Stimulated activated CD8-positive, alpha-beta memory T cell treated with anti-CD3 and anti-CD28 coated beads, Interleukin-15, amount 100 ng/mL, for 4 hours (primary cell): ENCODE measurements at regions not wholly inside any gene's neighbourhood (a gene's known extent, or its start where the extent isn't known, plus 50 kb on each side); places are given as distances from the start of the nearest gene placed in this dataset.

ENCODE experiments used
- DNase-seq, 2 donors: peaks; one replicate each; pipeline ENCODE4 v3.0.0-alpha.2; 2020; ENCODE audit warnings: low read depth in 2 of 2

DNA sequence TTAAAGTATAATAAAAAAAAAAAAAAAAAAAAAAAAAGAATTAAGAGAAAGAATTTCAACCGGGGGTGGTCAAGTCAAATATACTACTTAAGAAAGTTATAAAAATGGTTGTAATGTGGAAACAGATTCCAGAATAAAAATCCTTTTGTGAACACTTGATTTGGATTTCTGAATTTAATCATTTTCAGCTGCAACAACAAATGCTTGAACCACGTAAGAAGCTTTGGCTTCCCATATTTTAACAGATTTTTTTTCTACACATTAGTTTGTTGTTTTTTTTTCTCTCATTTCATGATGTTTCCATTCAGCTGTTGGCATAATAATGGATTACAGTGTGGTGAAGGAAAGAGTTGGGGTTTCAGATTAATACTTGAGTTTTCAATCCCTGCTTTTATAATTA lies 137.3 kb upstream of the AGR3 start:
- DNase-seq, result no peak

DNA sequence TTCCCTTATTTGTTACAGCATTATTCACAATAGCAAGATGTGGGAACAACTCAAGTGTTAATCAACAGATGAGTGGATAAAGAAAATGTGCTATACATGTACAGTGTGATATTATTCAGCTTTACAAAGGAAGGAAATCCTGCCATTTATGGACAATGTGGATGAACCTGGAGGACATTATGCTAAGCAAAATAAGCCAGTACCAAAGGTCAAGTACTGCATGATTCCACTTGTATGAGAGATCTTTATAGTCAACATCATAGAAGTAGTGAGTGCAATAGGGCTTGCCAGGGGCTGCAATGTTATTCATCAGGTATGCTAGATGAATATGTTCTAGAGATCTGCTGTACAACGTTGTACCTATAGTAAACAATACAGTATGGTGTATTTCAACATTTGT lies 138.5 kb upstream of the AGR3 start:
- no peak for DNase-seq

DNA sequence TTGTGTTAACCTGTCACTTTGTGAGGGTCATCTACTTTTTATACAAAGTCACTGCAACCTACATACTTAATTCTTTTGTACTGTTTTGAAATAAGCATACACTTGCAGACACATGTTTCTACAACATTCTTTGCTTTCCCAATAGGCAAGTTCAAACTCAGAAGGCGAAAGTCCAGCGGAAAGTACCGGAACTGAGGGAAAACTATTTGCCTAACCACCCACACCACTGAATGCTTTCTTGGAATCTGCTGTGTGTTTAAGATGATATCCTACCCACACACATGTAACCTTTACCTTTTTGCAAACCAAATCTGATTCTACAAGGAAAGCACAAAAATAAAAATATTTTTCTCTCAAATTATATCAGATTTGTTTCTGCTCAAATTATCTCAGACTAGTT lies 139.4 kb upstream of the AGR3 start:
- DNase-seq, result no peak

DNA sequence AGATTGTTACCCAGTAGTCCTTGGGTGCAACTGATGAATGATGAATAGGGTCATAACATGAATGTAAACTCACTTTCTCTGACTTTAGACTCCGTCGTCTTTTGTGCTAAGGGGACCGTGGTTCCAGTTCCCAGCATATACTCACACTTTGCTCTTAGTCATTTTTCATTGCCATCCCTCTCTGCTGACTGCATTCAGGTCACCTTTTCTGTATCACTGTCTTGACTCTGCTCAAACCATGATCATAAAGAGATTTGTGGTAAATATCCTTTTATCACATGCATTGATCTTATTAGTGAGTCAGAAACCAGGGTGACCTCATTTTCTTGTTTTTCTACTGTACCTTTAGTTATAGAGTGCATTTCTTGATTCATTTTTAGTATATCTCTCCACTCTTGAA lies 141.1 kb upstream of the AGR3 start:
- DNase-seq, result no peak

DNA sequence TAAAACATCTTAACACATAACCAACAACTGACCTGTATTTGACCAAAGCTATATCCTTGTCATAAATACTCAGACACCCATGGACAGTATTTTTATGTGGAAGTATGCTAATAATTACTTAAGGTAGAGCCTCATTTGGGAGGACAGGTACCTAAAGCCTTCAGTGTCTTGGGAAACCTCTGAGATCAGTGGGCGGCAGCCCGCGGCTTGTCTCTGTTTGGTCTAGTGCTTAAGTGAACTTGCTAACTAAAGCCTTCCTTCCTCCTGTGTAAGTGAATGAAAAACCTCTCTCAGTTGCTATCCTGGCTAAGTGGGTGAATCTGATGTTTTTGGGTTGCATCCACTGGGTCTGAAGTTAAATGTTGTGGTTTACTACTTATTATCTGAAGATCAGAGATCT lies 144.5 kb upstream of the AGR3 start:
- DNase-seq, result no peak

DNA sequence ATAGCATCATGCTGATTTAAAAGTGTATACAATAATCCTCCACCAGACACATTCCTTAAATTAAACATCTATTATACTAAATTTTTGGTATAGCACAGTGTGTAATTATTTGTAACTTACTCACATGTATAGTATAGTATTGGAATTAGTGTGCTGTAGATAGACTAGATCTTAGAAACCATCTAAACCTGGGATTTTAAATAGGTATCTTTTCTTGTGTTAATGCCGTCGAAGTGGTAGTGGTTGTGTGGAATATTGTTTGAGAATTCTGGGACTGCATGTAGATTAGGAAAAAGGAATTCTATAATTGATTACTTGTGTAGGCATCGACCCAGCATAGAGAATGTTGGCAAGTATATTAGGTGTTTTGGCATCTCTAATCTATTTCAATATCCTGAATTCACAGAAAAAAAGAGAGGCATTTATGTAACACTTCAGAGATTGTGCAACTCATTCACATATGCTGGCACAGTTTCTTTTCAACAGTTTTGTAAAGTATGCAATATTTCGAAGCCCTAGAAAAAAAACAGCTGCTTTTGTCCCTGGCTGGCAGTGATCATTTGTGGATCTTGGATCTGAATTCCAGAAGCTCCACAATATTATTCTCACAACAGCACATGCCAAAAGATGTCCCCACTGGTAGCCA lies 145.5 kb upstream of the AGR3 start:
- DNase-seq, result no peak

DNA sequence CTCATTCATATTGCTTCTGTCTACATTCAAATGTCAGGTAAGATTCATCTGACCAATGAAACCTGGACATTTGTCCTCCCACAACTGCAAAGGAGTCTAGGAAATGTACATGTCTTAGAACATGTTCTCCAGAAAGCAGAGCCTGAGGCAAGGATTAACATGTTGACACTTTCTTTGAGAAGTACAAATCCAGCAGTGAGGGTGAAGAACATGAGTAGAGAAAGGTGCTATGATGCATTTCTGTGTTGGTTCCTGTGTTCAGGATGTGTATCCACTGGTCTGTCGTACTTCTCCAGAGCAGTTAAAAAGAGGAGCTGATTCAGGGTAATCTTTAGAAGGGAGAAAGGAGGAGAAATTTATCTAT lies 146.0 kb upstream of the AGR3 start:
- DNase-seq, result no peak

DNA sequence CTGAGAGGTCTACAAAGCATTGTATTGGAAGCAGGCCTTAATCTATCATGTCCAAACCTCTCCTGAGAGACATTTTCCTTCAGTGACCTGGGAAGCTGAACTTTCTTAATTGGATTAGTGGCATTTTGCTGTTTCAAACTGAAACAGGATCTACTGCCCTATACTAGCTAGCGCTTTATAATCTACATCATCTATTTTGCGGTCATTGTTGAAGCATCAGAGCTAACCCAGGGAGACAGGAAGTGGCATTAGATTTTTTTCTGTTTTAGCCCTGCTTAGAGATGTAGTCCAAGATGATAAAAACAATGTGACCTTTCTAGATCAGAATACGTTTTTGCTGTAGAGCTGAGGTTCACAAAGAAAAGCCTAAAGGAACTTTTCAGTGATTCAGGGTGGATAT lies 147.4 kb upstream of the AGR3 start:
- DNase-seq, result no peak

DNA sequence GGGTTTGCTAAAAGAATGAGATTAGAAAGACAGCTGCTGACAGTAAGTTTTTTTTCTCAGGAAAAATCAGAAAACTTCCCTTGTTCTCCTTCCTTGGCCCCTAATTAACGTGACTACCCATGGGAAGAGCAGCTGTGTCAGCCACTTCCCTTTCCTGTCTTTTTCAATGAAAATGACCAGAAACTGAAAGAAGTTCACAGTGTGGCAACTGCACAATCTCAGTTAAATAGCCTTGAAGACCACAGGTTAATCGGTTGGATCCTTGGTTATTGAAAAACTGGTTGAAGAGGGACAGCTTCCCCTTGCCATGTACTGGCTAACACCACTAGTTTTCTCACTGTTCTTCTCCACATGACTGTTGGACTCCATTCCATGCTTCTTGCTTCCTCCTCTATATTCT lies 148.8 kb upstream of the AGR3 start:
- no peak for DNase-seq

DNA sequence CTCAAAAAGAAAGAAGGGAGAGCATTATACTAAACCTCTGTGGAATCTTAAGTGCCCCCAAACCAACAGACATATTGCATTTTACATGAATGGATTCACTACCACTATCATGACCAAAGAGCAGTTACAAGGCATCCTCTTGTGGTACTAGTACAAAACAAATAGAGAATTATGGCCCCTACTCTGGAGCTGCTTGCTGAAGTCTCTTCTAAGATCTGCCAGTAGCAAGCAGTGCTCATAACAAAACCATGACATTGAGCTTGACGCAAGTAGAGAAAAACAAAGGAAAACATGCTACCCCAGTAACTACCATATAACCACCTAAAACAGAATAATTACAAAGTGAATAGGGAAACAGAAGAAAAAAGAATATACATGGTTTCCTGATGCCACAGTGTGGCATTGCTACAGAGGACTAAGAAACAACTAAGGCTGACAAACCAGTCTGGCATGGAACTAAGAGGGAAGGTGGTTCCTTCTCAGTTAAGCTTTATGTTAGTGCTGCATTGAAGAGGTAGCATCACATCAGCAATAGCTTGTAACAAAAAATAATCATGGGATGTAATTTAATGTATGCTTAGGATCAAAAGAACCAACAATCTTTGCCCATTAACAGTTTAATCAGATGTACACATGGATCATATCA lies 150.2 kb upstream of the AGR3 start:
- no peak for DNase-seq

DNA sequence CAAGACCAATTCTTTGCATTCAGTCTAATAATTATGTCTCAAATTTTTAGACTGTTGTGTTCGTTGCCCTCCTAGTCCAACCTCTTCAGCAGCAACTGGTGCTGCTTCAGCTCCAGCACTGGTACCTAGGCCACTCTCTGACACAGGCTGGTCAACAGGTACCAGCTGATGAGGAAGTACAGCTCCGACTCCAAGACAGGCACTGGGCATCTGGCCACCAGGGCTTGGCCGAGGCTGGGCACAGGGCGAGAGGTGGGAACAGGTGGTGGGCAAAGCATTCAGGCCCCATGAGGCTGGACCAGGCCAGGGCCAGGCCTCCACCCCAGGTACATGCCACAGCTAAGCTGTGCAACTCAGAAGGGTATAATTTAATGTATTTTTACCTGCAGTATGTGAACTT lies 151.5 kb upstream of the AGR3 start:
- no peak for DNase-seq

DNA sequence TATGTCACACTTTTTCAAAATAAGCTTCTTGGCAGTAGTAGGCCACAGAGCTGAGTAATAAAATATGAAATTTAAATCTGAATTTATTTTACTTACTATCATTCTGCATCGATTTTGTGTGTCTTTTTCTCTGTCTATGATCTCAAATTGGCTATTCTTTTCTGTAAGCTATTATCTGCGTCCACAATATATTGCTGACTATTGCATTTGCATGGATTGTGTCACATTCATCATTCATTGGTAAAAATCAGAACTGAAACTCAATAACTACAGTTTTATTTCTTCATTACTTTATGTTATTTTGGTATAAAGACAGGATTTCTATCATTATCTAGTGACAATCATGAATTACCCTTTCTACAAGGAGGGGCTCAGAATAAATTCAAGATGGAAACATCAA lies 154.8 kb upstream of the AGR3 start:
- no peak for DNase-seq

DNA sequence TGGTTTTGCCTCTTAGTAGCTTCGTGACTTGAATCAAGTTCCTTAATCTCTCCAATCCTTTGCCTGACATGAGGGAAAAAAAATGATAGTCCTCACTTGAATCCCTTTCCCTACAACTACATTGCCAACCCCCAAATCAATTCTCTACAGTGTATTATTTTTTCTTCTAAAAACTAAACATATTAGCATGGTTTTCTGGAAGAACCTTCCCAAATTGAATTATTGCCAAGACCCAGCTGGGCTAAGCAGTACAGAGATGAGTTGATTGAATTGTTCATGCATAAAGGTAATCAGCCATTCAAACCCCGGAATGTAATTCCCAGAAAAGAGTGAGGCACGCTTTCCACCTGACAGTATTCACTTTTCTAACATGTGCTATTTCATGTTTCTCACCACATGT lies 155.6 kb upstream of the AGR3 start:
- DNase-seq, result no peak

DNA sequence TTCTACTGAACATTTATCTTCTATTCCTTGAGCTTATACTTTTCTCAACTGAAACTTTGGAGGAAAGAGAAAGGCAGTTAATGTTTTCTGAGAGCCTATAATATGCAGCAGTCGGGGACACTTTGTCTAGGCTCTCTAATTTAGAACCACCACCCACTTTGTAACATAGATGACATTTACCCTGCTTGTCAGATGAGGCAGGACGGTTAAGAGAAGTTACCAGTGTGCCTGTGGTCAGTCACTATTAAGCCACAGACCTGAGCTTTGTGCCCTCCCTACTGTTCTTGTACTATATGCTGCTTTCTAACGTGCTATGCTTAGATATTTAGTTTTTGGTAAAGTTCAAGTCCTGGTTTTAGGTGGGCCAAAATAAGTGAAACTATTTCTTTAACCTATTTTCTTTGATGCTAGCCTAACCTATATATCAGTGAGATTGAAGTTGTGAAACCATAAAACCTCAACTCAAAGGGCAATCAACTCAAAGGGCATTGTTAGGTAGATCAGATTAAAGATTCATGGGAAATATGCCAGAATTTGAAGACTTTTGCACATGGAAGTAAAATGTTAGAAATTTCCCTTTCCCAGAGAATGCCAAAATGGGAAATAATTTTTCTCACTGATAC lies 156.5 kb upstream of the AGR3 start:
- DNase-seq, result no peak

DNA sequence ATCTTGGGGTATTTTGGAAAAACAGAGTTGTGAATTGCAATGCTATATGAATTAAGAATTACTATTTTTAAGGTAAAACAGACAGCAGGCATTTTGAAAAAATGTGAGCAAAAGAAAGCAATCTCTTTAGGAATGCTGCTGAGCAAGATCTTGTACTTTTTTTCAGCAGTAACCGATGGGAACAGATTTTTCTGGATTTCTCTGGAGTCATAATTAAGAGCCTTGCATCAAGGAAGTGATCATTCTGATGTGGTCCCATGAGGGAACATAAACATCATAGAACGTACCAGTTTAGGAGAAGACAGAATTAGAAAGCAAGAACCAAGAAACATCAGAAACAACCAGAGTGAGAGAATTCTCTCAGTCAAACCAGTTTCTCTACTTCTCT lies 157.0 kb upstream of the AGR3 start:
- no peak for DNase-seq

DNA sequence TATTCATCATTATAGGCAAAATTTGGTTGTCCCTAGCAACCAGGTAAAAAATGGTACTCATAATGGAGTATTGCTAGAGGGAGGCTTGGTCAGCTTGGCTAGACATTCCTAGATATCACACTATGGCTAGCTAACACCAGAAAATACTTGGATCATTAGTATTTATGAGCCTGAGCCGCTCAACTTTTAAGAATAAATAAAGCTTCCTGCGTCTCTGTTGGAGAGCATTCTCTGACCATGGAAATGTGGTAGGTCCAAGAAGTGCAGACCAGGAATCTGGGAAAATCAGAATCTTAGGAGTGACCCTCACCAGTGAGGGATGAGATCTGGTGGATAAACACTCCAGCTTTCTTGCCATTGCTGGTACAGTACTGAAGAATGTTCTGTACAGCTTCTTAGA lies 157.6 kb upstream of the AGR3 start:
- DNase-seq, result no peak

DNA sequence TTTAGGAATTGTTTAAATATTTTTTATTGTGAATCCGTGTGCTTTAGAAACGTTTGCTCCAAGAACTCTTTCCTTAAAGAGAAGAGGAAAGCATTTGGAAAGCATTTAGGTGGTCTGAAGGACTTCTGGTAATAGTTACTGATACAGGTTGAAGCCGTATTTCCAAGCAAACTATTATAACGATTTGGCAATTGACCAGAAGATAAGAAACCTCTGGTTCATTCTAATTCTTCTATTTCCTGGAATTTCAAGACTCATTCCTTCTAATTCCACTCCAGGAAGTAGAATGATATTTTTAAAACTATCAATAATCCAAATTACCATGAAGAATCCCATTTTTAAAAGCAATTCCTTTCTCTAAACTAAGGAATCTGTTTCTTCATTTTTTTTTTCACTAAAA lies 158.9 kb upstream of the AGR3 start:
- DNase-seq, result no peak

DNA sequence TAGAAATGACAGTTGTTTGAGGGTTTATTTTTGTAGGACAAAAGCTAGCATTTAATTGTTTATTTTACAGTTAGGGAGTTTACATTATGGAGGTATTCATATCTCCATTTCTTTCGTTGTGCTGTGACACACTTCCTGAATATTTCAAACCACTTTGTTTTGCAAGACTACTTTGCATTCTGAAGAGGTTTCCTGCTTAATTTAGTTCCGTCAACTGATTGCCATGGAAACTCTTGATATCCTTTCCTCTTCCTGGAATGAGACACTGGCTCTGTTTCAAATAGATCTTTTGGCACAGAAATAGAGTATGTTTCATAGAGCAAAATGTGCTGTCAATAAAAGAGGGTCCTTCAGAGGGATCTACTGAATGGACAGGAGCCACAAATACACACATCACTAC lies 159.5 kb upstream of the AGR3 start:
- no peak for DNase-seq

DNA sequence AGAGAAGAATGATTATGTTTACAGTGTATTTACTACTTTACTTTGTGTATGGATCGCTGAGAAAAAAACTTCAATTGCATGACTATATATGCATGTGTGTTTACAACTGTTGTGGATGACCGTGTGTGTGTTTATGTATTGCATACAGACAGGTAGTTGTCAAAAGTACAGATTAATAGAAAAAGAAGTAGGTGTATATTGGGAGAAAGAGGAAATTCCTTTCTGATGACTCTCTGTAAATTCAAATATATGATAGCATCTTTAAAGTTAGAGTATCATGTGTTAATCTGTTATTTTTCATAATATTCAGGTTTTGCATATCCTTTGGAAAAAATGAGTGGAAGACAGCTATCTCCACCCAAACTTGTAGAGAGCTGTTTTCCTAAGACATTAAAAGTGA lies 160.4 kb upstream of the AGR3 start:
- no peak for DNase-seq

DNA sequence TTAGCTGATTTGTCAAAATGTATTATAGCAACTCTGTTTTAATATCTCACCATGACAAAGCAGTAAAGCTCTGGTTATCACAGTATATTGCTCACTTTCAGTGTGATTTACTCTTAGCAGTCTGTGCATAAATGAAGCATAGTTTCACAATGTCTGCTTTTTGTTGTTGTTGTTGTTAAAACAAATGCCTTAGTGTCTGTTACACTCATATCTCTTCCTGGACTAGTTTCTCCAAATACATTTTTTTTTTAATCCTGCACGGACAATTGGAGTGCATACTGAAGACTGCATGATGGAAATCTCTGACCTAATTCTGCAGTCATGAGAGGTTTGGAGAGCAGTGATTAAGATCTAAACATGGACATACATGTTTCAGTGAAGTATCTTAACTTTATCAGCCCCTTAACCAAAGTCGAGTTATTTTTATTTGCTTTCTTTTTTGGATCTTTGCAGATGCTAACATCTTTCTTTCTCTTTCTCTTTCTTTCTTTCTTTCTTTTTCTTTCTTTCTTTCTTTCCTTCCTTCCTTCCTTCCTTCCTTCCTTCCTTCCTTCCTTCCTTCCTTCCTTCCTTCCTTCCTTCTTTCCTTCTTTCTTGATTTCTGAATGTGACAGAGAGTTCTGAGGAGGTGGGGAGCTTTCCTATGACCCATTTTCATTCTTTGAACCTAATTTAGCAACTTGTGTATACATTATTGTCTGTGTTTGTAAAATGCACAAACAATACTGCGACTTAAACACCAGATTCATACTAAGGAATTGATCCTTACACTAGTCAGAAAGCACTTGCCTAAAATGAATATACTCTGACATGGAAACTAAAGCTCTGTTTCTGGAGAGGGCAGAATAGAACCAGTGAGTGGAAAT lies 161.5 kb upstream of the AGR3 start:
- DNase-seq, result no peak

DNA sequence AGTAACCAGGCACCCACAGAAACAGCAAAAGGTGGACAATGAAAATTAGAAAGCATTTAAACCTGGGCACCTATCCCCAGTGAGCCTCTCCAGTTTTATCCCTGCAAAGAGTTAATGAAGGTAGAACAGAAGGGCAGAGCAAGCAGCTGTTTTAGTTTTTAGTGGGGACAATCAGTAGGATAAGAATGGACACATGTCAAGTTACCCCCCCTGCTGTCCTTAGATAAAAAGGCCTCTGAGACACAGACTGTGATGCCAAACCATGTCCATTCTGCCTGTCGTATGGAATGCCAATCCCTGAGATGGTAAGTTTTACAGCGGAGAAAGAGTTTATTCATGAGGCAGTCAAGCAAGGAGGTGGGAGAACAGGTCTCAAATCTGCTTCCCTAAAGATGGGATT lies 162.6 kb upstream of the AGR3 start:
- no peak for DNase-seq

DNA sequence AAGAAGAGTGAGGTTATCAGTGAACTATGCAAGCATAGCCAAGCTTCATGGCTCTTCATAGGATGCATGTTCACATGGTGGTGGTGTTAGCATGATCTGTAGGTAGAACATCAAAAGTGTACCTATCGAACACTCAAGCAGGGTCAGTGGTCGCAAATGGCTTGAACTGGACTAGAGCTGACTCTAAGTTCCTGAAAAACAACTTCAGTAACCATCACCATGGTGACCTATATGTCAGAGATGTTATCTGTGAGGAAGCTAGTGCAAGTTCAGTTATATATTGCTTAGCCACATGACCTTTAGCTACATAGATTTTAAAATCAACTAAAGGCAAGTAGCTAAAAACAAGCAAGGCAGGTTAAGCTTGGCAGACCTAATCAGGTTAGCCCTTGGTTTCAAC lies 163.1 kb upstream of the AGR3 start:
- no peak for DNase-seq

DNA sequence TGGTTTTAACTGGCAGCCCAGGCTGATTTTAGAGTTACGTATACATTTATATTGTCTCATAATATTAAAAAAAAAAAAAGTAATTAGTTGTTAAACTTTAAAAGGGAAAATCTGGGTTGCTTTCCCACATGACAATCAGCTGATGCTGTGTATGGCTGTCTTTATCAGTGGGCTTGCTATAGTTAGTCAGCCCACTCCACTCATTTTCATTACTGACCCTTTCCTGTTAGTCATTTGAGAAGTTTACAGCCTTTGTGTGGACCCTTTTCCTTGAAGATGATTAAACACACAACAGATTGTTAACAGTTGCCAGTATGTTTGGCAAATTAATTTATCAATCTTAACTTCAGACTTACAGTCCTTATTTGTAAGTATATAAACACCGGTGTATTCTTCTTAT lies 164.5 kb upstream of the AGR3 start:
- no peak for DNase-seq
